Psoas muscle (tissue), 7 donors: ENCODE measurements at regions not wholly inside any gene's neighbourhood (a gene's known extent, or its start where the extent isn't known, plus 50 kb on each side); places are given as distances from the start of the nearest gene placed in this dataset.
"Not testable (repeated sequence)": the region's sequence is repeated elsewhere in the genome, so short reads cannot be mapped to it uniquely, and the experiment has no call there.

Source experiments
- ATAC-seq, 4 donors: fragments of 200-7000 bp; cut with Tn5 transposase; one replicate each; pipeline ENCODE4 v1.9.1; 2020; ENCODE audit warnings: moderate library complexity in 3 of 4, mild to moderate bottlenecking in 2 of 4
- DNase-seq, 2 donors: peaks; one replicate each; pipeline ENCODE4 v3.0.0-alpha.2; 2020
- H3K27ac ChIP-seq: fragments of 200-600 bp; one replicate; pipeline ENCODE4 v1.8.0; 2022
- H3K27me3 ChIP-seq, 3 donors: fragments of 200-600 bp in 1 of 3; one replicate each; pipeline versions ENCODE4 v1.6.1 to v1.8.0; 2013 to 2022; ENCODE audit warnings: low read length in 2 of 3, mild to moderate bottlenecking in 2 of 3, moderate library complexity in 1 of 3; ENCODE audit not compliant: insufficient read depth in 3 of 3
- H3K36me3 ChIP-seq, 2 donors: fragments of 200-600 bp in 1 of 2; one replicate each; pipeline versions ENCODE4 v1.6.1 to v1.8.0; 2013 to 2022; ENCODE audit warnings: low read depth in 1 of 2, mild to moderate bottlenecking in 1 of 2, moderate library complexity in 1 of 2; ENCODE audit not compliant: insufficient read depth in 1 of 2
- H3K4me1 ChIP-seq: fragments of 200-600 bp; one replicate; pipeline ENCODE4 v1.8.0; 2022
- H3K4me3 ChIP-seq: fragments of 200-600 bp; one replicate; pipeline ENCODE4 v1.8.0; 2022; ENCODE audit warnings: mild to moderate bottlenecking
- H3K9me3 ChIP-seq: fragments of 200-600 bp; one replicate; pipeline ENCODE4 v1.8.0; 2022
- CTCF ChIP-seq: fragments of 200-600 bp; IDR thresholded peaks from one replicate; pipeline ENCODE4 v1.8.0; 2022; ENCODE audit warnings: antibody characterized with exemption
- WGBS, 3 donors: extraction: QIAGEN DNeasy Blood & Tissue Kit; methylation state at CpG; one replicate each; pipeline versions ENCODE4 v1.1.6 to v1.1.7; 2013; 5-methylcytosine and 5-hydroxymethylcytosine counted together
- intact Hi-C, 2 donors: fragments of 100-400 bp; cut with DNase I; formaldehyde crosslinking; loops; one replicate each; pipeline versions ENCODE4 v1.11.0 to v1.14.2; 2022
- donor health status: healthy with polysubstance abuse.
- donor health status: DM: no; HTN: no; CAD: no; lungs with moderate emphysema.
- donor health status: Bipolar disorder and iron deficiency.
- donor health status: healthy.
- donor health status: DM: yes; HTN: yes; CAD: no.
- donor health status: DM: no; HTN: no; CAD: no.
- donor health status: DM: yes; HTN: yes; CAD: no.

GRCh38 chr3:132980102-132980501, 58.1 kb upstream of the TMEM108 start:
- ATAC-seq: peak; percentile 47 to 70 (median 58)
- DNase-seq: no peak
- 56 to 63% (median 61%) methylated on average over 2 of the region's 2 CpGs for WGBS, 3 donors
- Histone ChIP-seq H3K9me3 (no peaks in the 10 kb centered on the region), H3K36me3 (no peaks in the 10 kb centered on the region), H3K27ac (peak overlapping the region; percentile 41), H3K27me3 (no peaks in the 10 kb centered on the region), H3K4me1 (peaks cover 28% of the 10 kb centered on the region), H3K4me3 (no peak overlapping the region)
- intact Hi-C loops: loop anchor here in 1 of 2 donors (10.0 kb wide), 1 partner anchor 115 kb away; no protein-coding TSS in a partner anchor
- no peak for TF ChIP-seq CTCF

GRCh38 chr3:132979606-132980005, 58.6 kb upstream of the TMEM108 start:
- Histone ChIP-seq H3K27ac (peak overlapping the region; percentile 41), H3K36me3 (no peaks in the 10 kb centered on the region), H3K4me1 (peaks cover 28% of the 10 kb centered on the region), H3K27me3 (no peaks in the 10 kb centered on the region), H3K4me3 (no peak overlapping the region), H3K9me3 (no peaks in the 10 kb centered on the region)
- intact Hi-C loops: loop anchor here in 1 of 2 donors (10.0 kb wide), 1 partner anchor 115 kb away; no protein-coding TSS in a partner anchor
- DNase-seq: no peak
- ATAC-seq: no peak
- WGBS, 3 donors: 54 to 94% (median 70%) methylated on average over 1 of the region's 1 CpG
- TF ChIP-seq CTCF: no peak

- DNase-seq, H3K36me3 ChIP-seq, H3K9me3 ChIP-seq, intact Hi-C loops, H3K27me3 ChIP-seq, ATAC-seq, H3K4me3 ChIP-seq, H3K27ac ChIP-seq: not testable (repeated sequence)
- H3K4me1 ChIP-seq: peaks cover 27% of the 10 kb centered on the region
- 88 to 92% (median 91%) methylated on average over 3 of the region's 3 CpGs for WGBS, 3 donors
Observed at GRCh38 chr3:132978946-132979345, 59.2 kb upstream of the TMEM108 start.

- Histone ChIP-seq H3K9me3 (no peaks in the 10 kb centered on the region), H3K4me3 (no peak overlapping the region), H3K27ac (no peak overlapping the region), H3K4me1 (peaks cover 23% of the 10 kb centered on the region), H3K36me3 (no peaks in the 10 kb centered on the region), H3K27me3 (no peaks in the 10 kb centered on the region)
- DNase-seq (no peak), ATAC-seq (no peak)
- 72 to 80% (median 79%) methylated on average over 2 of the region's 2 CpGs for WGBS, 3 donors
- no peak for TF ChIP-seq CTCF
- intact Hi-C loops: no loop called here
Observed at GRCh38 chr3:132978464-132978863, 59.7 kb upstream of the TMEM108 start.

- Histone ChIP-seq H3K4me1 (no peaks in the 10 kb centered on the region), H3K4me3 (no peak overlapping the region), H3K36me3 (no peaks in the 10 kb centered on the region), H3K27ac (no peak overlapping the region), H3K27me3 (no peaks in the 10 kb centered on the region), H3K9me3 (no peaks in the 10 kb centered on the region)
- no peak for TF ChIP-seq CTCF
- 86 to 87% (median 86%) methylated on average over 7 of the region's 7 CpGs for WGBS, 3 donors
- DNase-seq: no peak
- intact Hi-C loops: no loop called here
- no peak for ATAC-seq
Observed at GRCh38 chr3:132974097-132974496, 64.1 kb upstream of the TMEM108 start.
